ENCODE measurements at regions not wholly inside any gene's neighbourhood (a gene's known extent, or its start where the extent isn't known, plus 50 kb on each side); places are given as distances from the start of the nearest gene placed in this dataset.

DNA sequence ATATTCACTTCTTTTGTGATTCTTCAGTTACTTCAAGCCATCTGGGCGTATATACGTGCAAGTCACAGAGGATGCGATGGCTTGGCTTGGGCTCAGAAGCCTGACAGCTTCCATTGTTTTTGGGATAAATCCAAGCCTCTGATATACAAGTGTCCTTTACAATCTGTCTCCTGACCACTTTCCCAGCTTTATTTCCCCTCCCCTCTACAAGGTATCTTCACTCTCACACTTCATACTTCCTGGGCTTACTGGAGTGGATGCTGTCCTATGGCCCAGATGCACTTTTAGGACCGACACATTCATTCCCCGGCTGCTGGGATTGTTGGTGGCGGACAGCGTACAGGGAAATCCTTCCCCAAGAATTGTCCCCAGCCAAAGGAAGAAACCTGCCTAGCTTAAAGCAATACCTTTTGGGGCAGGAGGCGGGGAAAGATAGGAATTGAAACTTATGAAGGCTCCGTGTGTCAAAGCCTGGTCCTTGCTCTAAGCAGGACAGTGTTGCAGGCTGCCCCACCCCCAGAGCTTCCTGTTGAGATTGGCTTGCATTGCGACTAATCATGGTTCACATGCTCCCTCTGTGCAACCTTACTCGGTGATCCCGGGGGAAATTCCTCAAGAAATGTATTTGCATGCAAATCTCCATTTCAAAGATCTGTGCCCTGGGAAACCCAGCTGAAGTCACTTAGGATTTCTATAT is 802.9 kb upstream of the ID2 start:
- DNase-seq: no peak

DNA sequence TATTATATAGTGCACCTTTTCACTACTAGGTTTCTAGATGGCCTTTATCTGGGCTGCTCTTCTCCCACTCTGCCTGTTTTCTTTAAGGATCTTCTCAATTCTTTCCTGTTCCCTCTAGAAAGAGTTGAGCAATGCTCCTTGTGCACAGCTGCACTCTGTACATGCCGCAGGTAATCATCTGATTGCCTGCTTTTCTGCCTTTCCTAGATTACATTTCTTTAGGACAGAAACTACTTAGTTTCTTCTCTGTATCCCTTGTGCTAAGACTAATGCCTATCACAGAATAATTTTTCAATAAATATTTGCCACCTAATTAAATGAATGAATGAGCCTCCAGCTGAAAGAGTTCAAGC is 802.4 kb upstream of the ID2 start:
- no peak for DNase-seq

DNA sequence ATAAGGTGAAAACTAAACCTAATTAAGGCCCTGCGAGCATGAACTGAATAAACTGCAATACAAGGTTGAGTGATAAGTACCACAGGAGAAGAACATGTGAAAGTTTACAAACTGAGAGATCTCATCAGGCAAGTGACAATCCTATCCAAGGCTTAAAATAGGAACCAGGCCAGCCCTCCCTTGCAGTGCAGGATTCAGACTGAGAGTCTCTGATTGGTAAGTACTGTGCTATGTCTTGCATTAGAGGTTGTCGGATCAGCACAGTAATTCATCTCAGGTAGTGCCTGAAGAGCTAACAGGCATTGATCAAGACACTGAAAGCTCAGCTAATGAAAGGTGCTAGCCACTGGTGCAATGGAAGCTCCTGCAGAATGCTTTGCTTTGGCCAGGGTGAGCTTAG is 801.7 kb upstream of the ID2 start:
- no peak for DNase-seq

DNA sequence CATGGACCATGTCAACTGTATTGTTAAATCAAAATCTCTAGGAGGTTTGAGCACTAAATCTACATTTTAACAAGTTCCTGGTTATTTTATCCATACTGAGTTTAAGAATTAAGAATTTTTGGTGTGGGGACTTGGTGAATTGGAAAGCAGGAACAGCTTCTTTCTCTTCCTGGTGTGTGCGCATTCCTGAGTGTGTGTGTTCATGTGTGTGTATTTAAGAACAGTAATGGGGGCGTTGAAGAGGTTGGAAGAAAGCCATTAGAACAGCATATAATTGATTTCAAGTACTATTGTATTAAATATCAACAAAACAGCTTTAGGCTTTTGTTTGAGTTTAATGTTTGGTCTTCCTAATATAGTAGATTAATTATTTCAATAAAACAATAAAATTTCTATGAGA is 801.3 kb upstream of the ID2 start:
- no peak for DNase-seq

DNA sequence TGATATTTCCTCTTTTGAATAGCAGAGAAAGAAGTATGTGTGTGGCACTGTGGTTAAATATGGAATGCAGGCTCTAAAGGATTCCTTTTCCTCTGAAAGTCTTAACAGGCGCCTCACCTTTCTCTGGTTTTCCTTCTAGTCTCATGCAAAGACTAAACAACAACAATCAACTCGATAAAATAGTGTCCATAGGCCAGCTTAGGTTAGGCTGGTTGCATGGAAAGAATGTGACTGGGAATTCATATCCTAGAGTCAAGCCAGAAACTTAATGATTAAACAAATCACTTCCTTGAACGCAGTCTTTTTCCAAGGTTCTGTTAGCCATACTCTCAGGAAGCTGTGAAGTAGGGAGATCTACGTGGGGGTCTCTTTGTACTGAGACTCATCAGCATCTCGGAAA is 800.8 kb upstream of the ID2 start:
- DNase-seq: no peak

DNA sequence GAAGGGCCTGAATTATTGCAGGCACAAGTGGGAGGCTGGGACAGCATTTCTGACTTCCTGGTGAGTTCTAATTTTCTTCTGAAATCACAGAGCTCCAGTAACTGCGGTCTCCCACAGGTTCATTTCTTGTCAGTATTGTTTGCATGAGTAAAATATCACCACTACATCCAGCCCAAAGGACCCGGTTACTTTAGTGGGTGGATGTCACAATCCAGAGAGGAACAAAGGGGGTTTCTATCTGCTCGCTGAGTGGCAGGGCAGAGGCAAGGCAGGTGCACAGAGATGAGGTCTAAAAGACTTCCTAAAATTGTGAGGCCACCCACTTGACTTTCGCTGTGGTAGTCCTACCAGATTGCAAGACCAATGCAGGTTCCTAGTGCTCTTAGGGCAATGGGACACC is 800.4 kb upstream of the ID2 start:
- DNase-seq: no peak

DNA sequence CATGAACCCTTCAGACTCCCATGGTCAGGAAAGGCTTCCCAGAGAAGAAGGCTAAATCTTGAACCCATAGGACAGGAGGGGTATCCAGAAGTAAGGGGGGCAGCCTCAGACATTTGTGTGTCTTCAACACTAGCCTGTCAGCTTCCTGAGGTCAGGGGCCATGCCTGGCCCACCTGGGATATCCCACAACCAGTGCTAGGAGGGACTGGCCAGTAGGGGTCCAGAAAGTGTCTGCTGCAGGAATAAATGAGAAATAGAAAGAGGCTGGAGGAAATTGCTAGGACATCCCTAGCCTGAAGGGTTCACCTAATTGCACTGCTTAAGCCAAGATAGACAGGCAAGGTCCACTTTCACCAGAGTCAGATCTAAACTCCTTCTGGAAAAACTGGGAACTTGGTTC is 799.6 kb upstream of the ID2 start:
- no peak for DNase-seq

DNA sequence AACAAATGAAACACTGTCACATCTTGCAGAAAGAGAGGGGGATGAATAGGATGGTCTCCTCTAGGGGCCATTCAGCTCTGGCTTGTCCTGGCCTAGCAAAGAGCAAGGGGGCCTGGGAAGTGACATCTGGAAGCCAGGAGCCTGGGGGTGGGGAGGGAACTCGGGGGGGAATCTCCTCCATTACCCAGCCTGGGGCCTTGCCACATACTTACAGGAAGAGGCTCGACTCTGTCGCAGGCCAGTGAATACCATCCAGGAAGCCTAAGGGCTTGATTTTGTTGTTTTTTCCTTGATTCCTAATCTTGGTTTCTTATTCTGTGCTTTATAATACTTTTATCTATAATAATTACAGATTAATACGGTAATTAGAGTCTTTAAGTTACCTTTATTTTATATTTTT is 797.5 kb upstream of the ID2 start:
- DNase-seq: no peak

DNA sequence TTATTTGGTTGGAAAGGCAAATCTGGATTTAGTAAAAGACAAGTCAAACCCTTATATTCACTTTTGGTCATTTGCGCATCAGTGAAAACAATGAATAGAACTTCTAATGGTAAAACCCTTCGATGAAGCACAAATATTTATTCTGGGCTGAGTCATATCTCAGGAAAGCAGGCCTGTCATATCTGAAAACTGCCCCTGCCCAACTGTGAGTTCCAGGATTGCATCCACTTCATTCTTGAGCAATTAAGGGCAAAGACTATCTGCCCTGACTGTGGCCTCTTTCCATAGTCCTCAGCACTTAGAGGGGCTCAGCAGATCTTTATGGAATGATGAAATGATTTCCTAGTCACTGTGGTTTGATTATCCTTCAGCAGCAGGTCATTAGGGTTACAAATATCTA is 795.2 kb upstream of the ID2 start:
- DNase-seq: no peak

DNA sequence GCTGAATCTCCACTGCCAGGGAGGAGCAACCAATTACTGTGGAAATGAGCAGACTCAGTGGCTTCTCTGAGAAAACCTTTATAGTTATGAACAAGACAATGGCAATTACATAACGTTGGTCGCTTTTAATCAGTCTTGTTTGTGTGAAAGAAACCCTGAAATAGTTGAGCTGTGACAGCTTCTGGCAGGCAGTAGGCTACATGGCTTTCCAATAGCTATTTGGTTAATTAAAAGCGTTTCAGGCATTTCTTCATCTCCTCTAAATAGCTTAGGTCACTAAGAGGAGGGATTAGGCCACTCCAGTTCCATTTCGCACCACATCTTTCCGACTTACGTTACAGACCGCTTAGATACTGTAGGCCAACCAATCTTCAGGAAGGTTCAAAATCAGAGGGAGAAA is 794.4 kb upstream of the ID2 start:
- no peak for DNase-seq

DNA sequence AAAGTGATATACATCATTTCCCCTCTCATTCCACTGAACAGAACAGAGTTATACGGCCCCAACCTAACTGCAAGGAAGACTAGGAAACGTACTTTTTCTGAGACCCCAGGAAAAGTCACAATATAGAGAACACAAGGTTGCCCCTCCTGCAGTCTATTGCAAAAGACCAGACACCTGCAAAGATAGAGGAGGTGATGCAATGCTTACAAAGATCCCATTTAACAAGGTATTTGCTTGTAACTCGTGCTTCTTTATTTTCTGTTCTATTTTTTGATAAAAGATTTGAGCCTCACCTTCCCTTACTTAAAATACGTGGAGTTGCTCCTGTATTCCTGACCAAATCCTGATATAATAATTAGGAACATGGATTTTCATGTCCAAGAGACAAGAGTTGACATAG is 793.0 kb upstream of the ID2 start:
- no peak for DNase-seq

DNA sequence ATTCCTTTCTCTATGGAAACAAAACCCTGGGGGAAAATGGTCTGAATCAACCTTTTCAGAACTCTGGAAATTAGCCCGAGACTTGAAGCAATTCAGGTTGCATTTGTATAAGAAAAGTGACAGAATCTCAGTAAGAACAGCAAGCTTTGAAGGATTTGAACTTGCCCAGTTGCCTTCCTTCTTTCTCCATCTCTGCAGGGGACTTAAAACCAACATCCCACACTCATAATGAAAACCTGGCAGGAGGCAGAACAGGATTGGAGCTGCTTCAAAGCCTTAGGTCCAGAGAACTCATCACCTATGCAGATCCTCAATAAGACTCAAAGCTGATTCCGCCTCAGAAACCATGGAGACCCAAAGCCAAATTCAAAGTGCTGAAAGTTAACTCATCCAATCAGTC is 790.5 kb upstream of the ID2 start:
- DNase-seq: no peak

DNA sequence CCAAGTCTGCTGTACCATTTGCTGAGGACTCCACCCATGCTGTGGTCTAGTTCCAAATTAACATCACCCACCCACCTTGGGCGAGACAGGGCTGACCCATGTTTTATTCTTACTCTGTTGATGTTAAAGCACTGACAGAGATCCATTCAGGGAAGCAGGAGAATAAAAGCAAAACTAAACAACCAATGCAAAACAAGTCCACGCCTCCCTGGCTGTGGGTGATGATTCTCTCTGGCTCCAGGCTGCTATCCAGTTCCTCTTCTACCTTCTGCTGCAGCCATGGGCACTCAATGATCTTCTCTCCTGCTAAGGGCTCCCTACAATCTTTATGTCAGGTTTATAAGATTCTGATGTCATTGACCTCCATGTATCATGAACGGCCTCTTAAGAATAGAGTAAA is 786.6 kb upstream of the ID2 start:
- DNase-seq: no peak

DNA sequence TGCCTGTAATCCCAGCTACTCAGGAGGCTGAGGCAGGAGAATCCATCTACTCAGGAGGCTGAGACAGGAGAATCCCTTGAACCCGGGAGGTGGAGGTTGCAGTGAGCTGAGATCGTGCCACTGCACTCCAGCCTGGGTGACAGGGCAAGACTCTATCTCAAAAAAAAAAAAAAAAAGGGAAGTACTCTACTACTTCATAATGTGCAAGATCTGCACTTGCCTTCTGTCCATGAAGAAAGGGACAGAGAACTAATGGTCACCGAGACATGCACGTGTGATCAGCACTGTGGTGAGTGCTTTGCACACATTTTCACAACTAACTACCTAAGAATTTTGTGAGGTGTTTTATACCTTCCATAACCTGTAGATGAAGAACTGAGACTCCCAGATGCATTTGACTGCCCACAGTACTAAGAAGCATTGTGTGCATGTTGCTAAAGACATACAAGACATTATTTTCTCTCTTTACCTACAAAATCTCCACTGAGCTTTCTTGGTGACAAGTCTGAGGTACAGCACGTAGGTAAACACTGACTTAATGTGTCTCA is 784.8 kb upstream of the ID2 start:
- DNase-seq: no peak

DNA sequence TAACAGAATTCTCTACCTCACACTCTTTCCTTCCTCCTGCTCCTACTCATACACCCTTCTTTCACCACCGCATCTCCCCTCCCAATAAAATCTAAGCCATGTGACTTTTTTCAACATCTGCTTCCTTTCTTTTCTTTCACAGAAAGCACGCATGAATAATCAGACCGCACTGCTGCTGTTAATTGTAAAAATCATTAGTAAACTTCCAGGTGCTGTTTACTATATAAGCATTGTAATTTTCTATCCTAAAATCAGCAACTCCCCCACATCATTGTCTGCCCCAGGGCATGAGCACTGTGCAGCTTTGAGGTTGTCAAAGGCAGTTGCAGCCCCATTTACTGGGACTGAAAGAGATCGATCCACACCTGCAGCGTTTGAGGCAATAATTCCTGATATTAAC is 782.6 kb upstream of the ID2 start:
- DNase-seq: no peak

DNA sequence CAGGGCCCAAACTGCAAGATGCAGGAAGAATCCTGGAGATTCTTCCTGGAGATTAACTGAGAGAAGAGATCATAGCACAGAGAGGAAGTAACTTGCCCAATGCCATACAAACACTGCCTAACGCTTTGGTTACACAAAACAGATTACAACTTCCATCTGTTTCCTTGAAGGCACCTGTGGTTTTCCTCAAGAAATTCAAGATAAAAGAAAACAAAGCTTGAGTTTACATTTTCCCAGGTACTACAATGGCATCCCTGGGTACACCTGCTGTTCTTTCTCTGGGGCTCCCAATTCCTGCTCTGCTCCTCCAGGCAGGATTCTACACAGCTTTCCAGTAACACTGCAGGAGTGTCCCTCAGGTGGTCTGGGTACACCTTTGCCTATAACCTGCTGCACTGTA is 781.9 kb upstream of the ID2 start:
- no peak for DNase-seq

DNA sequence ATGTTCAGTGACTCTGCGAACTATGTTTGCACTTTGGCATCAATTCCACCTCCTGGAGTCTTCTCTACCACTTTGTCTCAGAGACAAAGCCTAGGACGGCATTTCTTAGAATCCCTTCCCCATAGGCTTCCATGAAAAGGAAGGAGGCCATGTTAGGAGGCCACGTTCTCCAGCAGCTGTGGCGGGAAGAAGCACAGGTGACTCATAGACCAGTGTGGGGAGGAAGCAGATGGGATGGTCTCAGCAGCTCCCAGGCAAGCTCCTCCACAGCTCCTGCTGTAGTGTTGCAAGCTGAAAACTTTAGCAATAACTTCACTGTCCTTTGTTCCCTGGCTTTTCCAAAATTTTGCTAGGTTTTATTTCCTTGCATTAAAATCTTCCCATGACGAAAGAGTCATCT is 781.3 kb upstream of the ID2 start:
- no peak for DNase-seq

DNA sequence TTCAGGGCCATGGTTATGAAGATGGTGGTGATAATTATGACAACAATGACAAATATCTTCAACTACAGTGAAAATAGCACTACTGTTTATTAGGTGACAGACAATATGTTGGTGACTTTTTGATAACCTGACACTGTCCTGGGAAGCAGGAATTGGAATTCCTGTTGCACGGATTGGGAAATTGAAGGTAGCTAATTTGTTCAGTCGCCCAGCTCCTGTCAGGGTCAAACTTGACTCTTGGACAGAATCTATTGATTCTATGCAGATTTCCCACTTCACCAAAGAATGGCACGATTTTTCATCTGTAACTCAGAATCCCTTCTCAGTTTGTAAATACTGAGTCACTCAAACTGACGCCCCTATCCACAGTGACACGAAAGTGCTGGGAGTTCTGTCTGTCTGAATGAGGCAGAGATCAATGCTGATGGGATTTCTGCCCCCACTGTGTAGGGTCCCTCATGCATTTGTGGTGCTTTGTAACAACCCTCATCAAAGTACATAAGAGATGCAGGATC is 779.5 kb upstream of the ID2 start:
- DNase-seq: no peak

DNA sequence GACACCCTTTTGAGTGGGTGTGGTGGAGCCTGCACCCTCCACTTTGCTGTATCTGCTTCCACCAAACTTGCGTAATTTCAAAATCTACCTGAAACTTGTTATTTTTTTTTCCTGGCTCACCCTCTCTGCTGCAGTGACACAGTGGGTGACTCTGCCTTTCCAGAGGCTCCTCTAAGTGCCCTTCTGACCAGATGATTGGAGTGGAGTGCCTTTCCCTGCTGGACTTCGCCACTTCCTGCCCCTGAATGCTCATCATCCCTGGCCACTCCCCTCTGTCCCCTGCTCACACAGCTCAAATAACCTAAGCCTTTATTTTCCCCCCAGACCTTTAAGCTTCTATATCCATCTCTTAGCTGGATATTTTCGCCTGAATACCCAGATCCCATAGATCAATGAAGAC is 777.5 kb upstream of the ID2 start:
- DNase-seq: peak; percentile 13

DNA sequence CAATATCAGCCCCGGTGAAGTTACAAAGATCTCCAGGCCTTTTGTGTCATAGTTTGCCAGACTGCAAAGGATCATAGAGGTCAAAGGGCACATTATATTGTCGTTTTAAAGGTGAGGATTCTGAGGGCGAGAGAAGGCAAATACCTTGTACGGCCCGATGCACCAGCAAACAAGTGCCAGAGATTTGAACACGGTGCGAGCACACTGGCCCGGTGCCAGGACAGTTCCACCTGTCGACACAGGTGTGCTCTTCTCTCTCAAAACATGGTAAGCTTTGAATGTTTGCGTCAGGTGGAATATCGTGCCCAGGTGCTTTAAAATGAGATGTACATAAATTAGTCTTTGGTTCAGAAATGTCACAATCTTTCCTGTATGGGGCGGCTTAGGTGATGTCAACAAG is 776.1 kb upstream of the ID2 start:
- peak; percentile 82 for DNase-seq

DNA sequence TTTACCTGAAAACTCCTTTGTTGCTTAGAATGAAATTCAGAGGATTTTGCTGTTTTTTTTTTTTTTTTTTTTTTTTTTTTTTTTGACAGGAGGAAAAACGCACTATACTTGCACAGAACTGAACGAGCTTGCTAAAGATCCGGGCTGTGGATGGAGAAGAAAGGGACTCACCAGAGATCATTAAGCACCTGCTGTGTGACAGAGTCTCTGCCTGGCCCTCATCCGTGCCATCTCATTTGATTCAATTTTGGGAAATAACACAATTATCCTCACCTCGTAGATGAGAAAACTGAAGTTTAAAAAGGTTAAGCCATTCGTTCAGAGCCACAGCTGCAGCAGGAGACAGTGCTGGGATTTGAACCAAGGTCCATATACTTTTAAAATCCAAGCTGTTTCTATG is 775.4 kb upstream of the ID2 start:
- no peak for DNase-seq

DNA sequence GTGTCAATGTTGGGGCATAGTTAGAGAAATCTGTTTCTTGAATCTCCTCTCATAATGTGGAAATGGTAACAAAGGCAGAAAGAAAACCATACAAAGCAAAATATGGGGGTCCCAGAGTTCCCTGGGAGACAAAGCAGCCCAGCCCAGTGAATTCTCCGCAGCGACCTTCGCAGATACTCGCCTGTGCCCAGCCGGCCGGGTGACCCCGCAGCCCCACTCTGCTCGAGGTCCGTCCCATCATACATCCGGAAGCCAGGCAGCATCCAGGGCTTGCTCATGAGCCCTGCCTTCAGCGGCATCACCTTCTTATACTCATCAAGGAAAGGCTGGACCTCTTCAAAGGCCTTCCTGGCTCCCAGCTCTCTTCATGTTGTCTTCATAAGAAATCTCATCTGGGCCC is 774.8 kb upstream of the ID2 start:
- DNase-seq: no peak

DNA sequence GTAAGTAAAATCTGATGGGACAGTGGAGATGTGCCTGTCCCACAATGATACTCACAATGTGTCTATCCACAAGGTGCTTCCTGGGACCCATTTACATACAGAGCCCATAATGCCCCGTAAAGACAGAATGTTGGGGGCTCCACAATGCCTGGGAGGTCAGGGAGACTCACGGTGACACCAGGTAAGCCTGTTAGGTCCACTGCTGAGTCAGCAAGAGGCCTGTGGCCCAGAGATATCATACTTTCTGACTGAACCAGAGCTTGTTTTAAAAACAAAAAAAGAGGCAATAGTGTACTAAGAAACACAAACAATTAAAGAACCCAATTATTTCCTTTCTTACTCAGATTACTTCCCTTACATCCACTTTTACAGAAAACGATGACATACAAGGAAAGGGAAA is 771.1 kb upstream of the ID2 start:
- DNase-seq: no peak

DNA sequence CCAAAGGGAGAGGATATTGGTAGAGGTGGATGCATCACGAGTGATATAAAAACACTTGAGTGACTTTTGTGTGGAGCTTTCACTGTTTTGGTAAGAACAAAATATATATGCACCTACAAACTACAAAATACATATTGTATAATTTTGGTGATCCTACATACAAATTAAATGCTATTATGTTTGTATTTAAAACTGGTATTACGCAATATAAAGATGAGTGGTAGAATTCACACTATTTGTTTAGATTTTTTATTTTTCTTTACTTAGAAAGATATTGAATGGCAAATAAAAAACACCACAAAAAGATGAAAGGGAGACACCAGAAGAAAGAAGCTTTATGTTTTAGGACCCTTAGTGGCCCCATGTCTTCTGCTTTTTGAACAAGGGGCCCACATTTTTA is 770.7 kb upstream of the ID2 start:
- DNase-seq: no peak

DNA sequence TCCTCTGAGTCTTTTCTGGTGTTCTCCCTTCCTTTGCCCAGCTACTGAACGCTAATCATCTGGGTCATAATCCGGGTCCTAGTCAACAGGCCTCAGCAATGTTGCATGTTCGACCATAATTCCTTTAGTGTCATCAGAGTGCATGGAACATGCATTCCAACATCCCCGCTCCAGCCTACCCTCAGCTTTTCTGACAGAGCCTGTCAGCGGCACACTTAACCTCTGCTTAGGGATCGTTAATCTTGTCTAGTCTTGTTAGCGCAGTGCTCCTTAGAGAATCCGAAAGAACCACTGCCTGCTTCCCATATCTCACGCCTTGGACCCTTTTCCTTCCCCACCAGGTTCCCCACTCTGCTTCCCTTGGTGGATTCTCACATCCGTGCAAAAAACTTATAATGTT is 767.9 kb upstream of the ID2 start:
- DNase-seq: no peak

All from NCI-H510A (cell line).